HepG2 (cell line): ENCODE measurements at regions not wholly inside any gene's neighbourhood (a gene's known extent, or its start where the extent isn't known, plus 50 kb on each side); places are given as distances from the start of the nearest gene placed in this dataset.

Experiments used
- ATAC-seq: fragments of 200-7000 bp; cut with Tn5 transposase; 3 replicates; pipeline ENCODE4 v1.9.1; 2020; ENCODE audit warnings: mild to moderate bottlenecking, moderate library complexity
- BruUV-seq: library from RNA; stranded (reverse); fragments of 400-500 nt; replicated peaks from 2 replicates; lab custom pipeline; 2021; lab: Mats Ljungman, UMichigan
- CTCF ChIA-PET: fragments of 300-600 bp; formaldehyde crosslinking; extraction: SDS; loops from one replicate; lab custom pipeline; 2021; ENCODE audit warnings: low total read pairs, inconsistent platforms, low intra/inter-chr PET ratio; lab: Yijun Ruan, JAX
- POLR2A ChIA-PET: fragments of 350-600 bp; sonication (Branson Sonifier 250); formaldehyde crosslinking; loops from one replicate; lab custom pipeline; 2020; ENCODE audit warnings: antibody characterized with exemption, inconsistent platforms; lab: Yijun Ruan, JAX
- DNase-seq: peaks from one replicate; pipeline ENCODE4 v3.0.0-alpha.2; 2015; ENCODE audit warnings: low spot score
- FAIRE-seq: peaks from 3 replicates; lab custom pipeline; 2011; peaks lifted over from hg19 to GRCh38; lab: Jason Lieb, UNC
- H2AFZ ChIP-seq: one replicate; pipeline ENCODE4 v1.6.1; 2011; ENCODE audit warnings: low read length, inconsistent platforms
- H3K27ac ChIP-seq: fragments of 300-600 bp; 3 replicates; pipeline ENCODE4 v1.8.0; 2011; ENCODE audit warnings: mixed run types, mild to moderate bottlenecking, mixed read lengths, low read length, inconsistent platforms; ENCODE audit not compliant: insufficient read depth; ENCODE audit errors: extremely low read length
- H3K27me3 ChIP-seq, 2 experiments: fragments of 200-600 bp in 1 of 2; 2 replicates in 1 of 2; 3 replicates in 1 of 2; pipeline versions ENCODE4 v1.6.0 to v1.8.0; 2011; ENCODE audit warnings: low read length in 2 of 2, mild to moderate bottlenecking in 2 of 2, moderate library complexity in 2 of 2, inconsistent platforms in 1 of 2; ENCODE audit not compliant: insufficient read depth in 2 of 2, control insufficient read depth in 1 of 2
- H3K36me3 ChIP-seq, 2 experiments: fragments of 200-600 bp in 1 of 2; replicated peaks in 1 of 2; 2 replicates in 1 of 2; 3 replicates in 1 of 2; pipeline versions ENCODE4 v1.5.1 to v1.8.0; 2011; ENCODE audit warnings: low read length in 2 of 2, inconsistent platforms in 1 of 2; ENCODE audit not compliant: insufficient read depth in 2 of 2, control insufficient read depth in 1 of 2
- H3K4me1 ChIP-seq: 2 replicates; pipeline ENCODE4 v1.5.1; 2012; ENCODE audit warnings: low read length, inconsistent platforms; ENCODE audit not compliant: insufficient read depth
- H3K4me2 ChIP-seq: 2 replicates; pipeline ENCODE4 v1.6.0; 2011; ENCODE audit warnings: low read depth, low read length, inconsistent platforms
- H3K4me3 ChIP-seq, 3 experiments: fragments of 200-600 bp in 1 of 3; sonication (generic), shearing (Covaris generic) in 1 of 3; replicated peaks in 1 of 3; 2 replicates each; pipeline ENCODE4 v1.5.1; 2011 to 2016; ENCODE audit warnings: low read length in 3 of 3, inconsistent platforms in 2 of 3, low read depth in 2 of 3, mild to moderate bottlenecking in 2 of 3, control low read depth in 1 of 3, mixed read lengths in 1 of 3; ENCODE audit not compliant: insufficient read depth in 1 of 3
- H3K79me2 ChIP-seq: one replicate; pipeline ENCODE4 v1.6.1; 2011; ENCODE audit warnings: low read length, inconsistent platforms; ENCODE audit not compliant: insufficient read depth
- H3K9ac ChIP-seq: 2 replicates; pipeline ENCODE4 v1.6.0; 2011; ENCODE audit warnings: mild to moderate bottlenecking, low read depth, low read length, inconsistent platforms; ENCODE audit not compliant: insufficient read depth
- H3K9me3 ChIP-seq: 2 replicates; pipeline ENCODE4 v1.5.1; 2012; ENCODE audit warnings: mild to moderate bottlenecking, low read length
- H4K20me1 ChIP-seq: 2 replicates; pipeline ENCODE4 v1.6.0; 2011; ENCODE audit warnings: inconsistent platforms, mild to moderate bottlenecking, low read length, moderate library complexity; ENCODE audit not compliant: insufficient read depth
- DRAP1 ChIP-seq: IDR thresholded peaks from 2 replicates; pipeline ENCODE4 v1.6.1; 2016; ENCODE audit warnings: missing genetic modification reagents, missing compliant biosample characterization
- GTF3A ChIP-seq: sonication (generic); formaldehyde crosslinking; conservative IDR thresholded peaks from 2 replicates; pipeline ENCODE4 v1.4.0; 2020; ENCODE audit warnings: mild to moderate bottlenecking, missing genetic modification reagents
- MED13 ChIP-seq: sonication (generic); formaldehyde crosslinking; IDR thresholded peaks from 2 replicates; pipeline ENCODE4 v1.5.0; 2020; ENCODE audit warnings: missing genetic modification reagents
- MTF2 ChIP-seq: sonication (generic); formaldehyde crosslinking; IDR thresholded peaks from 2 replicates; pipeline ENCODE4 v1.5.0; 2020; ENCODE audit warnings: missing genetic modification reagents, borderline replicate concordance
- POLR2AphosphoS5 ChIP-seq: IDR thresholded peaks from 2 replicates; pipeline ENCODE4 v1.6.1; 2012; ENCODE audit warnings: low read depth, low read length
- SP1 ChIP-seq, 2 experiments: fragments of 450-650 bp in 1 of 2; sonication (generic) in 1 of 2; formaldehyde crosslinking in 1 of 2; IDR thresholded peaks; 2 replicates each; pipeline versions ENCODE4 v1.4.0 to v1.6.1; 2016 to 2020; ENCODE audit warnings: missing genetic modification reagents in 1 of 2
- TRIM24 ChIP-seq: sonication (generic); formaldehyde crosslinking; IDR thresholded peaks from 2 replicates; pipeline ENCODE4 v1.8.0; 2022; ENCODE audit warnings: mild to moderate bottlenecking, missing genetic modification reagents
- ZBTB1 ChIP-seq: sonication (generic); formaldehyde crosslinking; IDR thresholded peaks from 2 replicates; pipeline ENCODE4 v1.4.0; 2020; ENCODE audit warnings: missing genetic modification reagents, borderline replicate concordance
- ZNF354B ChIP-seq: sonication (generic); formaldehyde crosslinking; IDR thresholded peaks from 2 replicates; pipeline ENCODE4 v1.8.0; 2022; ENCODE audit warnings: mild to moderate bottlenecking, missing genetic modification reagents
- ZNF569 ChIP-seq: sonication (generic); formaldehyde crosslinking; IDR thresholded peaks from 2 replicates; pipeline ENCODE4 v1.5.0; 2020; ENCODE audit warnings: mild to moderate bottlenecking, missing genetic modification reagents, moderate library complexity, borderline replicate concordance
- ZNF652 ChIP-seq: IDR thresholded peaks from 2 replicates; pipeline ENCODE4 v1.6.1; 2016; ENCODE audit warnings: low read depth, borderline replicate concordance
- WGBS: methylation state at CpG from one replicate; pipeline ENCODE4 v1.1.6; 2017; ENCODE audit warnings: low lambda C conversion rate; 5-methylcytosine and 5-hydroxymethylcytosine counted together
- in situ Hi-C: cut with HindIII; loops from 2 replicates; pipeline ENCODE4 v1.10.0; 2017; ENCODE audit warnings: low pct_unique_long_range_greater_than_20kb; ENCODE audit not compliant: extremely low pct_ligation_motif_present
- intact Hi-C: fragments of 100-400 bp; cut with micrococcal nuclease; formaldehyde crosslinking; loops from one replicate; pipeline ENCODE4 v1.10.0; 2022; ENCODE audit not compliant: unreplicated experiment

GRCh38 chr3:193782747-193783146, 189.7 kb downstream of the OPA1 start:
- Histone ChIP-seq H3K4me3 (no peak overlapping the region), H3K9ac (no peak overlapping the region), H3K79me2 (no peaks in the 10 kb centered on the region), H3K36me3 (no peaks in the 10 kb centered on the region), H2AFZ (no peak overlapping the region), H3K9me3 (no peaks in the 10 kb centered on the region), H3K27me3 (peaks cover 0 to 20% of the 10 kb centered on the region in 2 experiments; a peak in 4 of 5 replicates), H3K4me2 (no peak overlapping the region), H3K4me1 (peaks cover 54% of the 10 kb centered on the region), H3K27ac (no peak overlapping the region), H4K20me1 (no peaks in the 10 kb centered on the region)
- ChIA-PET CTCF (interaction anchor here (2.7 kb wide), 1 partner anchor 533 kb away, joined by 17 read pairs; no protein-coding TSS in a partner anchor), POLR2A (no interaction called here)
- no peak for DNase-seq
- TF ChIP-seq POLR2AphosphoS5 (no peak), DRAP1 (CRISPR knock-in tag) (no peak), ZBTB1 (CRISPR knock-in tag) (no peak), MTF2 (no peak), ZNF354B (no peak), ZNF569 (CRISPR knock-in tag) (no peak), MED13 (no peak), SP1 (IDR thresholded peaks at IDR 0.05) (no peak), SP1 (CRISPR knock-in tag; IDR thresholded peaks at IDR 0.05) (no peak), TRIM24 (CRISPR knock-in tag) (no peak), GTF3A (no peak), ZNF652 (CRISPR knock-in tag) (no peak)
- FAIRE-seq = no peak
- BruUV-seq = no TSS peak
- intact Hi-C loops = loop anchor here (2.0 to 5.0 kb wide), 2 partner anchors 295 to 532 kb away; no protein-coding TSS in a partner anchor
- in situ Hi-C loops = loop anchor here (5.0 kb wide), 1 partner anchor 355 kb away; the partner anchor contains the start of gene HES1
- 29% methylated on average over 1 of the region's 3 CpGs for WGBS
- no peak for ATAC-seq
